ENCODE measurements at regions not wholly inside any gene's neighbourhood (a gene's known extent, or its start where the extent isn't known, plus 50 kb on each side); places are given as distances from the start of the nearest gene placed in this dataset.
"Not testable (repeated sequence)": the region's sequence is repeated elsewhere in the genome, so short reads cannot be mapped to it uniquely, and the experiment has no call there.

DNA sequence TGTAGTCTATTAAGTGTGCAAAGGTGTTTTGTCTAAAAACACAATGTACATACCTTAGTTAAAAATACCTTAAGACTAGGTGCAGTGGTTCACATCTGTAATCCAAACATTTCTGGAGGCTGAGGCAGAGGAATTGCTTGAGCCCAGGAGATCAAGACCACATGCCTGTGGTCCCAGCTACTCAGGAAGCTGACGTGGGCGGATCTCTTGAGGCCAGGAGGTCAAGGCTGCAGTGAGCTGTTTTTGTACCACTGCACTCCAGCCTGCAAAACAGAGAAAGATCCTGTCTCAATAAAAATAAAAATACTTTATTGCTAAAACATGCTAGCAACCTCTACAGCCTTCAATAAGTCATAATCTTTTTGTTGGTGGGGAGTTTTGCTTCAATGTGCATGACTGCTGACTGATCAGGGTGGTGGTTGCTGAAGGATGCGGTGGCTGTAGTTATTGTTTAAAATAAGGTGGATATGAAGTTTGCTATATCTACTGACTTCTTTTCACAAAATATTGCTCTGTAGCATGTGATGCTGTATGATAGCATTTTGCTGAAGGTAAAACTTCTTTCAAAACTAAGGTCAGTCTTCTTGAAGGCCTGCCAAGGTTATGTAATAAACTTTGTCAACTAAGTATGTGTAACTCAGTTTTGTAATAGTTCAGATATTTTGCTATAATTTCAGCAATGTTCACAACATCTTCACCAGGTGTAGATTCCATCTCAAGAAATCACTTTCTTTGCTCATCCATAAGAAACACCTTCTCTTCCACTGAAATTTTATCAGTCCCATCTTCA, 1238.0 kb upstream of the NRXN1 start:
- DNase-seq (ENCODE audit: low read depth in 3 of 3, low spot score in 2 of 3) = no peak

- DNase-seq (ENCODE audit: low read depth in 3 of 3, low spot score in 2 of 3) = no peak
These were observed 1233.0 kb upstream of the NRXN1 start for GRCh38 chr2:52264911-52265310.

DNA sequence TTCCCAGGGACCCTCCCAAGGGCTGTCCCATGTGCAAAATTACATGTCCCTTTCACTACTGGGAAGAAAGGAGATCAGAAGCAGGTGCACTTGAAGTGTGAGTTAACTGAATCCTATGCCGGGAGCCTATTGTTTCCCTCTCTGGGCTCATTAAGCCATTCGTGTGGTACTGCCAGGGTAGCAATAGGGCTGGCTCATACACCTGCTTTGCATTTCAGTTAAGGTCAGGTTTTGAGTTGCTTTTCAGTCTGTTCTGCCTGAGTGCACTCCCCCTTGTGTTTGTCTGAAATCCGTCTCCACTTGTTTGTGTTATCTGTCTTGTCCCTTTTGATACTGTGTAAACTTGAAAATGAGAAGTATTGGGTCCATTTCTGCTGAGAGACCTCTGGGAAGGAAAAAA, 1232.6 kb upstream of the NRXN1 start:
- no peak for DNase-seq (ENCODE audit: low read depth in 3 of 3, low spot score in 2 of 3)

GRCh38 chr2:52260904-52261303, 1229.0 kb upstream of the NRXN1 start:
- no peak for DNase-seq (ENCODE audit: low read depth in 3 of 3, low spot score in 2 of 3)

DNA sequence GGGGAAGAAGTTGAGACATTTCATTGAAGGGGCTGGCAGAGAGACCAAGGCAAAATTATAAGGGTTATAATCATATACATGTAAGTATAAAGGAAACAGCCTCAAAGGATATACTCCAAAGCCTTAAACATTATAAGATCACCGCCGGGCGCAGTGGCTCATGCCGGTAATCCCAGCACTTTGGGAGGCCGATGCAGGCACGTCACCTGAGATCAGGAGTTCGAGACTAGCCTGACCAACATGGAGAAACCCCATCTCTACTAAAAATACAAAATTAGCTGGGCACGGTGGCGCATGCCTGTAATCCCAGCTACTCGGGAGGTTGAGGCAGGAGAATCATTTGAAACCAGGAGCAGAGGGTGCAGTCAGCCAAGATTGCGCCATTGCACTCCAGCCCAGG, 1227.0 kb upstream of the NRXN1 start:
- DNase-seq (ENCODE audit: low read depth in 3 of 3, low spot score in 2 of 3) = not testable (repeated sequence)

DNA sequence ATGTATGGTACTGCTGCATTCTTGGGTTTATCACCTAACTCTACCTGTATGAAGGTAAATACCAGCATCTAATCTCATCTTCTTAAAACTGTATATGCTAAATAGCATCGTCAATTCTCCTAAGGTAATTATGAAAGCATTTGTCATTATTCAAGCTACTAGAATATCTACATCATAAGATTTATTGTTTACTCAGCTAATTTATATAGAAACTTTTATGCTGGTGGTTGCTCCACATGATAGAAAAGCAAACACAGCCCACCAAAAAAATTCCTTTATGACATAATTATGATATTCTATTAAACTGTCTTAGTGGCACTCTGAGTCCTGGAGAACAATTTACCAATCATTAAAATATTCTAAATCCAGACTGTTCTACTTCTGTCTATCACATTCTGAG, 1226.1 kb upstream of the NRXN1 start:
- no peak for DNase-seq (ENCODE audit: low read depth in 3 of 3, low spot score in 2 of 3)

DNA sequence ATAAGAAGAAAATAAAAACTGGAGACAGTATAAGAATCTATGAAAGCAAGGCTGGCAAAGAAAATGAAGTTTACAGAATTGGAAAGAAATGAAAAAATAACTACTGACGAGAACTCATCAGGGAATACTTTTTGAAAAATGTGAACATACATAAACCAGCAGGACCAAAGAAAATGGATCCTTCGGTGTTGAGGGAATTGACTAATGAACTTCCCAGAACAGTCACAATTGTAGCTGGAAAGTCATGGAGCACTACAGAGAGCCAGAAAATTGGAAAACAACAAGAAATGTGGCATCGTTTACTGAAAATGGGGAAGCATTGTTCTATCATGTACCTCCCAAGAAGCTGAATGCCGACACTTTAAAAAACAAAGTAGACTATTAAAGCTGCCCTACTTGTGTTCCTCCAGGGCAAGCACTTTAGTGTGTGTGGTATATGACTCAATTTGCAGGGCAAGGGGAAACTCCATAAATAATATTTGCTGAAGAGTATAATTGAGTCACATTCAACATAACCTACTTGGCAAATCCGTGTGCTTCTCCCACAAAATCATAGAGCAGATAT, 1221.6 kb upstream of the NRXN1 start:
- DNase-seq (ENCODE audit: low read depth in 3 of 3, low spot score in 2 of 3) = no peak

DNA sequence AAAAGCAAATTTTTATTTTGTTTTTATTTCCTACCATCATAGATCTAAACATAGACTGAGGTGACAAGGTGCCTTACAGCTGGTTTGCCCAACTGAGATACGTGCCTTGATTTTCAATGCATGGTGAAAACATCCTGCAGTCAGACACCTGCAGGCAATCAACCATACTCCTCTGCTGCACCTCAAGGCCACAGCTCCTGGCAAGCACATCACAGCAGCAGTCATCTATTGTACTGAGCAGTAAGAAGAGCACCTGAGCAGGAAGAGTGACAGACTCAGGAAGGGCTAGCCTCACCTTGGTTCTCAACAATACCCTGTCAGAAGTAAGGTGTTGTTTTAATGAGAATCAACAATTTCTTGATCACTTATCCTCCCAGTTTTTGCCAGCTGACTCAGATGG, 1206.8 kb upstream of the NRXN1 start:
- DNase-seq (ENCODE audit: low read depth in 3 of 3, low spot score in 2 of 3) = no peak

DNA sequence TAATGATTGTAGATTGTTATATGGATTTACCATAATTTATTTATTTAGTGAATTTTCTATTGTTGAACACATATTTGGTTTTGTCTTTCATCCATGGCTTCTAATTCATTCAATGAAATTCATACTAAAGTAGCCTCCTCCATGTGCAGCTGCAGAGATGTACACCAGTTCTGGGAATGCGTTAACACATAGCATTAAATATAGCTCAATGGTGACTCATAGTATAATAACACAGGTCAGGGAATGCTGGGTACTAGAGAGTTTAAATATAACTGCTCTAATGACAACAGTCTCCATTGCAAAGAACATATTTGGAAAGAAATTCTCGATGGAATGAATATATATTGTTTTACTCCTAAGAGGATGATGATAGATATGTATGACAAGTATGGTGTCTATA, 1190.2 kb upstream of the NRXN1 start:
- no peak for DNase-seq (ENCODE audit: low read depth in 3 of 3, low spot score in 2 of 3)

- DNase-seq (ENCODE audit: low read depth in 3 of 3, low spot score in 2 of 3) = no peak
These were observed 1188.5 kb upstream of the NRXN1 start for GRCh38 chr2:52220393-52220792.

- no peak for DNase-seq (ENCODE audit: low read depth in 3 of 3, low spot score in 2 of 3)
These were observed 1178.7 kb upstream of the NRXN1 start for GRCh38 chr2:52210611-52211010.

GRCh38 chr2:52210161-52210560, 1178.2 kb upstream of the NRXN1 start:
- DNase-seq (ENCODE audit: low read depth in 3 of 3, low spot score in 2 of 3) = no peak

- no peak for DNase-seq (ENCODE audit: low read depth in 3 of 3, low spot score in 2 of 3)
These were observed 1162.4 kb upstream of the NRXN1 start for GRCh38 chr2:52194342-52194741.

GRCh38 chr2:52193804-52194203, 1161.9 kb upstream of the NRXN1 start:
- no peak for DNase-seq (ENCODE audit: low read depth in 3 of 3, low spot score in 2 of 3)

DNA sequence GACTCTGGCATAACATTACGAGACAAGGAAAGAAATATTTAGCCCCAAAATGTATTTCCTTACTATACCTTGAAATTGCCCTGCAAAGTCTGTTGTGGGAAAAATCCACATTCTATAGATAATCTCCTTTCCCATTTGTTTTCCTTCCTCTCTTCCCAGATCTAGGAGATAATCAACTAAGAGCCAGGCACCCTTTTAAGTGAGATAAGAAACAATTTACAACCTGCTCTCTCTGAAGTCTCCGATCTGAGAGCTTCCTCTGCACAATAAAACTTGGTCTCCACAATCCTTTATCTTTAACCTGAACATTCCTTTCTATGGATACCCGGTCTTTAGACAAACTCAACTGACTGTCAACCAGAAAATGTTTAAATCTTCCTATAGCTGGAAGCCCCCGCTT, 1160.7 kb upstream of the NRXN1 start:
- no peak for DNase-seq (ENCODE audit: low read depth in 3 of 3, low spot score in 2 of 3)

GRCh38 chr2:52181080-52181479, 1149.1 kb upstream of the NRXN1 start:
- no peak for DNase-seq (ENCODE audit: low read depth in 3 of 3, low spot score in 2 of 3)

DNA sequence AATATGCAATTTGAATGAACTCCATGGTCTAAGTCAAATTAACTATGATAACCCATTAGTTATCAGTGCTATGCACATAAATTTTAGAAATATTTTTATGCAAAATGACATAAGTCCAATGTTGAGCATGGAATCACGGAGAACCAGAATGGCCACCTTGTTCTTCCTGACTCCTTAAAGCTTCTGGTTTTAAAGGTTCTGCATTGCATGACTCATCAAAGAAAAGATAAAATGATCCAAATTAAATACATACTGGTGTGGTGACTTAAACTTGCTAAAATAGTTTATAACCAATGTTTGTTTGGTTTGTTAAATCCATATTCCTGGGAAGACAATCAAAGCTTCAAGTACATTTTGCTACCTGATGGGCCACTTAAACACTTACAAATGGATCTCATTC, 1146.9 kb upstream of the NRXN1 start:
- DNase-seq (ENCODE audit: low read depth in 3 of 3, low spot score in 2 of 3) = no peak

DNA sequence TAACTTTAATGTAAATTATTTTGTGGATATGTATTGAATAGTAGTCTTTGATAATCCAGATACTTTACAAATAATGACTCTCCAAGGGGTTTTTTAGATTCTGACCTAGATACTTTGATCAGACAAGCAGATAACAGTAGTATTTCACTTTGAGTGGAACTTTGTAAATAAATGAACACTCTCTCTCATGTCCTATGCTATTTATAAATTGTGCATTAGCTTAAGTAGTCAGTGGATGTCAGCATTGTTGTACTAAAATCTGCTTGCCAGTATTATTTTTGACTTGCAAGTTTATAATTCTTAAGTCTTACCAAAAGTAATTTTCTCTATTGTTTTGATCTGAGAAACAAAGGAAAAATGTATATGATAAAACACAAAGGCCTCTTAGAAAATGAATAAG, 1113.1 kb upstream of the NRXN1 start:
- DNase-seq (ENCODE audit: low read depth in 3 of 3, low spot score in 2 of 3) = no peak

DNA sequence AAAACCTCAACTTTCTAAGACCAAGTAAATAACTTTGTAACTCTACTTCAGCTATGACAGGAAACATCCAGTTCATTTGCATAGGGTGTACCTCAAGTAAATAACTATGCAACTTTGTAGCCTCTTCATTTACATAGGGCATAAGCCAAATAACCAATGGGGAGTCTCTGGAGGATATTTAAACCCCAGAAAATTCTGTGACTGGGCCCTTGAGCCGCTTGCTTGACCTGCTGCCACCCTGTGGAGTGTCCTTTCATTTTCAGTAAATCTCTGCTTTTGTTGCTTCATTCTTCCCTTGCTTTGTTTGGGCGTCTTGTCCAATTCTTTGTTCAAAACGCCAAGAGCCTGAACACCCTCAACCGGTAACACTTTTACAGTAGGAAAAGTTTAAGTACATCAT, 1112.7 kb upstream of the NRXN1 start:
- no peak for DNase-seq (ENCODE audit: low read depth in 3 of 3, low spot score in 2 of 3)

DNA sequence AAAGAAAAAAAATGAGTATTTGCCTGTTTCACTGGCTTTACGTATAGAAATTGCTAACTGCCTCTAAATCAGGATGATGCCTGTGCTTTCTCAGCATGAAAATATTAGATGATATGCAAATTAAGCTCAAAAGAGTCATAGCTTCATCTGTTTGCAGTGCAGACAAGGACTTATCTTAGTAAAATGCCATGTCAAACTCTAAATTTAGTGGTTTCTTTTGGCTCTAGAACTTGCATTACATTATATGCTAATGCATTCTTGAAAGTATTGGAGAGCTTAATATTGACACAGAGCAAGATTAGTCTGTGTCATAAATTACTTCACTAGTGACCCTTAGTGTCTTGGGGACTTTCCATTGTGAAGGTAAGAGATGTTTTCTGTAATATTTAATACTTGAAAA, 1109.1 kb upstream of the NRXN1 start:
- no peak for DNase-seq (ENCODE audit: low read depth in 3 of 3, low spot score in 2 of 3)

DNA sequence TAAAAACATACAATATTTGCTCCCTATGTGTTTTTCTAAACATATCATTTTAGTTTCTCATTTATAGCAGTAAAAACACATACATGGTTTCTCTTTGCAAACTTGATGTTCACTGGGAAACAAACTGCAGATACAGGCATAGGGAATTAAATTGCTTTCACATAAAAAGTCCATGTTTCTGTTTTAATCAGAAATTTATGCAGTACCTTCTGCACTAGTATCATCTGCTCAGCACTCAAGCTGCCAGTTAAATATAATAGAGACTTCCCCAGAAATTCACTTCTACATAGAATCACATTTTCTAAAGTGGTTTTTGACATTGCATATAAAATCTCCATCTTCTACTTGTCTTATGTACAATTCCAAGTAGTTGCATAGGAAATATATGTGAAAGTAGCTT, 1107.3 kb upstream of the NRXN1 start:
- no peak for DNase-seq (ENCODE audit: low read depth in 3 of 3, low spot score in 2 of 3)

DNA sequence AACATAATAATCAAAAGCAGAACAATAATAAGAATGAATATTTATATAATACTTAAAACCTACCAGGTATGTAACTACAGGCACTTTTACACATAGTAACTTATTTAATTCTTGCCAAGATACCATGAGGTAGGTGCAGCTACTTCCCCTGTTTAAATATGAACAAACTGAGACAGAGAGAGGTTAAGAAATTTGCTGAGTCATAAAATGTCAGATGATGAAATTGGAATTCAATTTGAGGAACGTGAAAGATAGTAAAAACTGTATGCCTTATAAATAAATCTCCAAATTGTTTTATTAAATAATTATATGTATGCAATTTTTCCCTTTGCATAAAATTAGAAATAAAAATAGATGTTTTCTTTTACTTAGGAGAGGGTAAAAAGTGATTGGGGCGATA, 1103.3 kb upstream of the NRXN1 start:
- DNase-seq (ENCODE audit: low read depth in 3 of 3, low spot score in 2 of 3) = no peak

DNA sequence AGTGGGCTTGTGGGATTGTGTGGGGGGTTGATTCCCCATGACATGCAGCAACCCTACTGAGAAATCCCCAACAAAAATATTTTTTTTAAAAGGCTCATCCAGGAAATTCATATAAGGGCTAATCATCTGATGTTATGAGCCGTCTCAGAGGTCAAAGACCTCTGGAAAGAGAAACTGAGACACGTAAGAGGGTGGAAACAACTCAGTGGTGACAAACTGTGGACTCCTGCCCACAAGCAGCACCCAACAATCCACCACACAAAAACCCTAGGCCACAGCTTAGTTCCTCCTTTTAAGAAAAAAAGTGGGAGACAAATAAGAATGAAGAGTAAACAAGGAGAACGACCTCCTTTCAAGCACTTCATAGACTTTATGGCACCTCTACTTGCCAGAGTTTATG, 1096.1 kb upstream of the NRXN1 start:
- DNase-seq (ENCODE audit: low read depth in 3 of 3, low spot score in 2 of 3) = no peak
